ENCODE measurements at regions not wholly inside any gene's neighbourhood (a gene's known extent, or its start where the extent isn't known, plus 50 kb on each side); places are given as distances from the start of the nearest gene placed in this dataset.

DNA sequence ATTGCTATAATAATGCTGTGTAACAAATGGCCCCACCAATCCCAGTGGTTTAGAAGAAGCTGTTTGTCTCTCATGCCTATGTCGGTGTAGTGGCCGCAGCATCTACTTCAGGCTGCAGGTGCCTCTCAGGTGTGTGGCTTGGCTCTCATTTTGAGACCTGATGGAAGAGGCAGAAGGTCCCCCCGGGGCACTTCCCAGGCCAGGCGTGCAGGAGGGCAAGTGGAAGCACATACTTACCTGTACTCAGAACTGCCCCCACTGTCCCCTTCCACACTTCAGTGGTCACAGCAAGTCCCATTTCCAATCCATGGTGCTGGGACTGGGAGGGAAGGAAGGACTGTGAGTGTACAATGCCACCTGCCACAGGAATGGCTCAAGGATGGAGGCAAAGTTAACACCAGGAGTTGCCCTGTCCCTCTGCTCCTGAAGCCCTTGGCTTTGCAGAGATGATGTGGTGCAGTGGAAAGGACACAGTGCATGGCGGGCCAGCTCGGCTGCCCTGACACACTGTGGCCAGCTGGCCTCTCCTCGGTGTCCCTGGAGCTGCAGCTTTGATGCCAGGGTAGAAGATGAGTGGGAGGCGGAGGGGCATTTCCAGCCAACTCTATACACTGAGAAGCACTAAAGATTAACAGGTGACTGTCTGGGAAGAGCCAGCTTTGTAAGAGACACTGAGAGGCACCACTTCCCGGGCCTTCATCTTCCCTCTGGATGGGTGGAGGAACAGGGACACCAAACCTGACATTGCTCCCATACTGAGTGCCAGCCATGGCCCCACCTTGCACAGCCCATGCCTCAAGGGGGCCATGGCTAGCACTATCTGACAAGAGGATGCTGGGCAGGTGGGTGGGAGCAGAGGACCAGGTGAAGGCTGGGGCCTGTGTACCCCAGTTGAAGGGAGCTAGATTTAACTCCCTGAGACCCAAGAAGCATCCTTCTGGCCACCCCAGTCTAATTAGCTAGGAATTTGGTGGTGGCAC lies 105.9 kb downstream of the METRNL start:
- DNase-seq (no peak), ATAC-seq (ENCODE audit: low read depth) (no peak)
- H3K4me1 Mint-ChIP-seq, result no peaks in the 10 kb centered on the region
- H3K4me3 Mint-ChIP-seq, result no peak overlapping the region
- ChIA-PET POLR2A (no interaction called here), CTCF (no interaction called here)
- H3K36me3 Mint-ChIP-seq (ENCODE audit: low read depth), result no peaks in the 10 kb centered on the region
- H3K27me3 Mint-ChIP-seq, result peaks cover 2% of the 10 kb centered on the region
- no peak overlapping the region for H3K27ac Mint-ChIP-seq
- TF ChIP-seq, protein P1, sequence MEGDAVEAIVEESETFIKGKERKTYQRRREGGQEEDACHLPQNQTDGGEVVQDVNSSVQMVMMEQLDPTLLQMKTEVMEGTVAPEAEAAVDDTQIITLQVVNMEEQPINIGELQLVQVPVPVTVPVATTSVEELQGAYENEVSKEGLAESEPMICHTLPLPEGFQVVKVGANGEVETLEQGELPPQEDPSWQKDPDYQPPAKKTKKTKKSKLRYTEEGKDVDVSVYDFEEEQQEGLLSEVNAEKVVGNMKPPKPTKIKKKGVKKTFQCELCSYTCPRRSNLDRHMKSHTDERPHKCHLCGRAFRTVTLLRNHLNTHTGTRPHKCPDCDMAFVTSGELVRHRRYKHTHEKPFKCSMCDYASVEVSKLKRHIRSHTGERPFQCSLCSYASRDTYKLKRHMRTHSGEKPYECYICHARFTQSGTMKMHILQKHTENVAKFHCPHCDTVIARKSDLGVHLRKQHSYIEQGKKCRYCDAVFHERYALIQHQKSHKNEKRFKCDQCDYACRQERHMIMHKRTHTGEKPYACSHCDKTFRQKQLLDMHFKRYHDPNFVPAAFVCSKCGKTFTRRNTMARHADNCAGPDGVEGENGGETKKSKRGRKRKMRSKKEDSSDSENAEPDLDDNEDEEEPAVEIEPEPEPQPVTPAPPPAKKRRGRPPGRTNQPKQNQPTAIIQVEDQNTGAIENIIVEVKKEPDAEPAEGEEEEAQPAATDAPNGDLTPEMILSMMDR (IDR thresholded peaks at IDR 0.05), result no peak
- intact Hi-C loops (cut with micrococcal nuclease), result no loop called here
- no peaks in the 10 kb centered on the region for H3K9me3 Mint-ChIP-seq

GRCh38 chr17:83186226-83186625 lies 106.8 kb downstream of the METRNL start:
- H3K9me3 Mint-ChIP-seq, result no peaks in the 10 kb centered on the region
- TF ChIP-seq, protein P1 (IDR thresholded peaks at IDR 0.05), result no peak
- peaks cover 2% of the 10 kb centered on the region for H3K27me3 Mint-ChIP-seq
- ChIA-PET POLR2A (no interaction called here), CTCF (no interaction called here)
- no peak for DNase-seq
- H3K27ac Mint-ChIP-seq, result no peak overlapping the region
- no peaks in the 10 kb centered on the region for H3K36me3 Mint-ChIP-seq (ENCODE audit: low read depth)
- ATAC-seq (ENCODE audit: low read depth), result no peak
- H3K4me3 Mint-ChIP-seq, result no peak overlapping the region
- intact Hi-C loops (cut with micrococcal nuclease), result no loop called here
- H3K4me1 Mint-ChIP-seq, result no peaks in the 10 kb centered on the region

GRCh38 chr17:83186751-83187421 lies 107.5 kb downstream of the METRNL start:
- ChIA-PET POLR2A (no interaction called here), CTCF (no interaction called here)
- no peaks in the 10 kb centered on the region for H3K9me3 Mint-ChIP-seq
- TF ChIP-seq, protein P1 (IDR thresholded peaks at IDR 0.05), result no peak
- H3K36me3 Mint-ChIP-seq (ENCODE audit: low read depth), result no peaks in the 10 kb centered on the region
- H3K4me3 Mint-ChIP-seq, result no peak overlapping the region
- H3K4me1 Mint-ChIP-seq, result no peaks in the 10 kb centered on the region
- no peak overlapping the region for H3K27ac Mint-ChIP-seq
- no peak for DNase-seq
- no peak for ATAC-seq (ENCODE audit: low read depth)
- intact Hi-C loops (cut with micrococcal nuclease), result no loop called here
- H3K27me3 Mint-ChIP-seq, result peaks cover 2% of the 10 kb centered on the region

GRCh38 chr17:83187782-83188311 lies 108.4 kb downstream of the METRNL start:
- Mint-ChIP-seq H3K9me3 (no peaks in the 10 kb centered on the region), H3K36me3 (ENCODE audit: low read depth) (no peaks in the 10 kb centered on the region), H3K27me3 (peaks cover 2% of the 10 kb centered on the region), H3K27ac (no peak overlapping the region), H3K4me1 (no peaks in the 10 kb centered on the region), H3K4me3 (no peak overlapping the region)
- no peak for DNase-seq
- intact Hi-C loops (cut with micrococcal nuclease), result no loop called here
- ChIA-PET POLR2A (no interaction called here), CTCF (no interaction called here)
- no peak for ATAC-seq (ENCODE audit: low read depth)
- TF ChIP-seq, protein P1 (IDR thresholded peaks at IDR 0.05), result no peak
